Fibroblast of lung (primary cell): ENCODE measurements at regions not wholly inside any gene's neighbourhood (a gene's known extent, or its start where the extent isn't known, plus 50 kb on each side); places are given as distances from the start of the nearest gene placed in this dataset.

Experiments used
- DNase-seq, 2 donors: peaks; one replicate each; pipeline versions ENCODE4 v3.0.0 to v3.0.0-alpha.2; 2010; ENCODE audit warnings: low read depth in 2 of 2
- H2AFZ ChIP-seq: 2 replicates; pipeline ENCODE4 v1.5.1; 2012; ENCODE audit warnings: low read length, control low read depth, inconsistent platforms
- H3K27ac ChIP-seq: 2 replicates; pipeline ENCODE4 v1.5.1; 2011; ENCODE audit warnings: low read length, control low read depth; ENCODE audit not compliant: insufficient read depth
- H3K27me3 ChIP-seq: 2 replicates; pipeline ENCODE4 v1.5.1; 2011; ENCODE audit warnings: mild to moderate bottlenecking, low read length; ENCODE audit not compliant: control insufficient read depth, insufficient read depth
- H3K36me3 ChIP-seq: 2 replicates; pipeline ENCODE4 v1.5.1; 2011; ENCODE audit warnings: low read length; ENCODE audit not compliant: control insufficient read depth, insufficient read depth
- H3K4me1 ChIP-seq: 2 replicates; pipeline ENCODE4 v1.5.1; 2011; ENCODE audit warnings: low read length; ENCODE audit not compliant: control insufficient read depth, insufficient read depth; ENCODE audit errors: extremely low read depth
- H3K4me2 ChIP-seq: 2 replicates; pipeline ENCODE4 v1.5.1; 2011; ENCODE audit warnings: low read length, control low read depth; ENCODE audit not compliant: insufficient read depth; ENCODE audit errors: extremely low read depth
- H3K4me3 ChIP-seq, 4 experiments: fragments of 200-600 bp in 1 of 4; sonication (generic) in 1 of 4; replicated peaks in 1 of 4; 2 replicates each; pipeline ENCODE4 v1.5.1; 2011 to 2016; ENCODE audit warnings: low read length in 4 of 4, low read depth in 3 of 4, mild to moderate bottlenecking in 3 of 4, control low read depth in 2 of 4, inconsistent platforms in 1 of 4, mixed read lengths in 1 of 4; ENCODE audit not compliant: insufficient read depth in 1 of 4; ENCODE audit errors: control extremely low read depth in 1 of 4
- H3K79me2 ChIP-seq: 2 replicates; pipeline ENCODE4 v1.5.1; 2012; ENCODE audit warnings: mild to moderate bottlenecking, low read length, inconsistent platforms; ENCODE audit not compliant: control insufficient read depth, insufficient read depth
- H3K9ac ChIP-seq: 2 replicates; pipeline ENCODE4 v1.5.1; 2011; ENCODE audit warnings: mild to moderate bottlenecking, low read length, control low read depth; ENCODE audit not compliant: insufficient read depth
- H3K9me3 ChIP-seq: 2 replicates; pipeline ENCODE4 v1.5.1; 2012; ENCODE audit warnings: low read depth, low read length; ENCODE audit not compliant: control insufficient read depth, insufficient read depth
- H4K20me1 ChIP-seq: 2 replicates; pipeline ENCODE4 v1.5.1; 2011; ENCODE audit warnings: low read length; ENCODE audit not compliant: control insufficient read depth, insufficient read depth; ENCODE audit errors: extremely low read depth
- CTCF ChIP-seq, 2 donors: IDR thresholded peaks in 1 of 2; conservative IDR thresholded peaks in 1 of 2; 1 replicate in 1 of 2; 2 replicates in 1 of 2; pipeline ENCODE4 v1.5.1; 2011 to 2012; ENCODE audit warnings: low read length in 2 of 2, control low read depth in 1 of 2, inconsistent platforms in 1 of 2, low read depth in 1 of 2, mild to moderate bottlenecking in 1 of 2
- EZH2 ChIP-seq: IDR thresholded peaks from 2 replicates; pipeline ENCODE4 v1.5.1; 2012; ENCODE audit warnings: low read length, control low read depth, mild to moderate bottlenecking; ENCODE audit errors: missing control alignments

GRCh38 chr15:66649235-66649984, 52.6 kb upstream of the SMAD6 start:
- Histone ChIP-seq H3K27ac (no peak overlapping the region), H3K4me1 (peaks cover 8% of the 10 kb centered on the region), H3K4me3 (no peak overlapping the region), H4K20me1 (no peaks in the 10 kb centered on the region), H3K9ac (no peak overlapping the region), H3K9me3 (no peaks in the 10 kb centered on the region), H3K79me2 (no peaks in the 10 kb centered on the region), H3K27me3 (no peaks in the 10 kb centered on the region), H2AFZ (no peak overlapping the region), H3K36me3 (no peaks in the 10 kb centered on the region), H3K4me2 (no peak overlapping the region)
- TF ChIP-seq CTCF (conservative IDR thresholded peaks at IDR 0.05 in 1 of 2, IDR thresholded peaks at IDR 0.05 in 1 of 2; ENCODE audit: low read depth in 1 of 2, low read length in 2 of 2): no peak
- TF ChIP-seq EZH2: no peak
- DNase-seq: no peak

- peaks cover 7% of the 10 kb centered on the region for H3K4me1 ChIP-seq
- H3K27ac ChIP-seq: no peak overlapping the region
- H3K79me2 ChIP-seq: no peaks in the 10 kb centered on the region
- H3K9me3 ChIP-seq: no peaks in the 10 kb centered on the region
- DNase-seq: peak in 1 of 2 donors; percentile 12
- no peak overlapping the region for H3K9ac ChIP-seq
- no peaks in the 10 kb centered on the region for H3K27me3 ChIP-seq
- H3K4me2 ChIP-seq: no peak overlapping the region
- H4K20me1 ChIP-seq: no peaks in the 10 kb centered on the region
- H3K36me3 ChIP-seq: no peaks in the 10 kb centered on the region
- H3K4me3 ChIP-seq: no peak overlapping the region
- no peak overlapping the region for H2AFZ ChIP-seq
- TF ChIP-seq CTCF (conservative IDR thresholded peaks at IDR 0.05 in 1 of 2, IDR thresholded peaks at IDR 0.05 in 1 of 2; ENCODE audit: low read depth in 1 of 2, low read length in 2 of 2) (no peak), EZH2 (no peak)
Measured at GRCh38 chr15:66650433-66650832, 51.6 kb upstream of the SMAD6 start.

GRCh38 chr15:66651198-66651597, 50.8 kb upstream of the SMAD6 start:
- H3K27me3 ChIP-seq: no peaks in the 10 kb centered on the region
- no peak overlapping the region for H3K9ac ChIP-seq
- H3K36me3 ChIP-seq: no peaks in the 10 kb centered on the region
- no peaks in the 10 kb centered on the region for H3K79me2 ChIP-seq
- no peak overlapping the region for H2AFZ ChIP-seq
- H3K27ac ChIP-seq: no peak overlapping the region
- TF ChIP-seq CTCF (conservative IDR thresholded peaks at IDR 0.05 in 1 of 2, IDR thresholded peaks at IDR 0.05 in 1 of 2; ENCODE audit: low read depth in 1 of 2, low read length in 2 of 2) (no peak), EZH2 (no peak)
- no peaks in the 10 kb centered on the region for H3K9me3 ChIP-seq
- H3K4me1 ChIP-seq: peaks cover 7% of the 10 kb centered on the region
- H3K4me2 ChIP-seq: no peak overlapping the region
- H3K4me3 ChIP-seq: no peak overlapping the region
- H4K20me1 ChIP-seq: no peaks in the 10 kb centered on the region
- DNase-seq: no peak
